Panc1 (cell line): ENCODE measurements at regions not wholly inside any gene's neighbourhood (a gene's known extent, or its start where the extent isn't known, plus 50 kb on each side); places are given as distances from the start of the nearest gene placed in this dataset.

Experiments used
- POLR2AphosphoS5 ChIP-seq: IDR thresholded peaks from 2 replicates; pipeline ENCODE4 v1.6.1; 2012; ENCODE audit warnings: mild to moderate bottlenecking, low read depth, low read length, moderate library complexity
- TCF7L2 ChIP-seq: IDR thresholded peaks from 2 replicates; pipeline ENCODE4 v1.6.1; 2011; ENCODE audit warnings: mild to moderate bottlenecking, low read depth, low read length, inconsistent platforms
- TF ChIP-seq, protein P1 (sequence below): fragments of 450-650 bp; IDR thresholded peaks from 2 replicates; pipeline ENCODE4 v1.5.1; 2017; ENCODE audit warnings: mild to moderate bottlenecking

DNA sequence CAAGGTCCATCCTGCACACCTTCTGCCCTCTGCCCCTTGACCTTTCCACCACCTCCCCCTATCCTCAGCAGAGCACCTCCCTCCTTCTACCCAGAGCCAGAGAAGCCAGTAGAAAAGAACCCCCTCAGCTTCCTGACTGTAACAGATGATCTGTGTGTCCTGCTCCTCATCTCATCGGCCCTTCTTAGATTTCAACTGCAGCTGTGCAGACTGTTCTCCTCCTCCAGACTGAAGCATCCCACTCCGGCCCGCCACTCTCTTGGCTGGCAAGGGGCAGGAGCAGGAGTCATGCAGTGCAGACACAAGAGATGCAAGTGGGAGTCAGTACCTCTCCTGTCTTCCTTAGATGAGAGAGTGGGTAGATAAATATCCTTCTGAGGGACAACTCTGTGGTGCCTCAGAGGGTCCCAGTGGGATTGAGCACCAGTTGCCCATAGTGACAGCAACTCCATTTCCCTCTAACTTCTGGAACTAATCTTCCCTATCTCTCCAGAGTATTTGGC lies 163.5 kb upstream of the MLN start:
- TF ChIP-seq, protein P1, sequence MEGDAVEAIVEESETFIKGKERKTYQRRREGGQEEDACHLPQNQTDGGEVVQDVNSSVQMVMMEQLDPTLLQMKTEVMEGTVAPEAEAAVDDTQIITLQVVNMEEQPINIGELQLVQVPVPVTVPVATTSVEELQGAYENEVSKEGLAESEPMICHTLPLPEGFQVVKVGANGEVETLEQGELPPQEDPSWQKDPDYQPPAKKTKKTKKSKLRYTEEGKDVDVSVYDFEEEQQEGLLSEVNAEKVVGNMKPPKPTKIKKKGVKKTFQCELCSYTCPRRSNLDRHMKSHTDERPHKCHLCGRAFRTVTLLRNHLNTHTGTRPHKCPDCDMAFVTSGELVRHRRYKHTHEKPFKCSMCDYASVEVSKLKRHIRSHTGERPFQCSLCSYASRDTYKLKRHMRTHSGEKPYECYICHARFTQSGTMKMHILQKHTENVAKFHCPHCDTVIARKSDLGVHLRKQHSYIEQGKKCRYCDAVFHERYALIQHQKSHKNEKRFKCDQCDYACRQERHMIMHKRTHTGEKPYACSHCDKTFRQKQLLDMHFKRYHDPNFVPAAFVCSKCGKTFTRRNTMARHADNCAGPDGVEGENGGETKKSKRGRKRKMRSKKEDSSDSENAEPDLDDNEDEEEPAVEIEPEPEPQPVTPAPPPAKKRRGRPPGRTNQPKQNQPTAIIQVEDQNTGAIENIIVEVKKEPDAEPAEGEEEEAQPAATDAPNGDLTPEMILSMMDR: no peak
- no peak for TF ChIP-seq TCF7L2
- TF ChIP-seq POLR2AphosphoS5: no peak
